ENCODE measurements at regions not wholly inside any gene's neighbourhood (a gene's known extent, or its start where the extent isn't known, plus 50 kb on each side); places are given as distances from the start of the nearest gene placed in this dataset.
"Not testable (repeated sequence)": the region's sequence is repeated elsewhere in the genome, so short reads cannot be mapped to it uniquely, and the experiment has no call there.

DNA sequence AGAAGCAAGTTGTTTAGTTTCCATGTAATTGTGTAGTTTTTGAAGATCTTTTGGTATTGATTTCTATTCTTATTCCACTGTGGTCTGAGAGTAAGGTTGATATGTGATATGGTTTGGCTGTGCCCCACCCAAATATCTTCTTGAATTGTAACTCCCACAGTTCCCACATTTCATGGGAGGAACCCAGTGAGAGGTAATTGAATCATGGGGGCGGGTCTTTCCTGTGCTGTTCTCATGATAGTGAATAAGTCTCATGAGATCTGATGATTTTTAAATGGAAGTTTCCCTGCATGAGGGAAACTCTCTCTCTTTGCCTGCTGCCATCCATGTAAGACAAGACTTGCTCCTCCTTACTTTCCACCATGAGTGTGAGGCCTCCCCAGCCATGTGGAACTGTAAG is 255.3 kb downstream of the S1PR1 start:
- DNase-seq: not testable (repeated sequence)

GRCh38 chr1:101493920-101494319 is 257.1 kb downstream of the S1PR1 start:
- DNase-seq: not testable (repeated sequence)

DNA sequence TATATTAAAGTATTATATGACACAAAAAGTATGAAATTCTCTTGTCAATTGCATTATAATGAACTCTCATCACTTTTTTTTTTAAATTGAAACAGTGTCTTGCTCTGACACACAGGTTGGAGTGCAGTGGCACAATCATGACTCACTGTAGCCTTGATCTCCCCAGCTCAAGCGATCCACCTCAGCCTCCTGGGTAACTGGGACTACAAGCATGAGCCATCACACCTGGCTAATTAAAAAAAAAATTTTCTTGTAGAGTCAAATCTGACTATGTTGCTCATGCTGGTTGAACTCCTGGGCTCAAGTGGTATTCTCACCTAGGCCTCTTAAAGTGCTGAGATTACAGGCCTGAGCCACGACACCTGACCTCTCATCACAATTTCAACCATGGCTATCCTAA is 259.3 kb downstream of the S1PR1 start:
- DNase-seq: peak; percentile 41

DNA sequence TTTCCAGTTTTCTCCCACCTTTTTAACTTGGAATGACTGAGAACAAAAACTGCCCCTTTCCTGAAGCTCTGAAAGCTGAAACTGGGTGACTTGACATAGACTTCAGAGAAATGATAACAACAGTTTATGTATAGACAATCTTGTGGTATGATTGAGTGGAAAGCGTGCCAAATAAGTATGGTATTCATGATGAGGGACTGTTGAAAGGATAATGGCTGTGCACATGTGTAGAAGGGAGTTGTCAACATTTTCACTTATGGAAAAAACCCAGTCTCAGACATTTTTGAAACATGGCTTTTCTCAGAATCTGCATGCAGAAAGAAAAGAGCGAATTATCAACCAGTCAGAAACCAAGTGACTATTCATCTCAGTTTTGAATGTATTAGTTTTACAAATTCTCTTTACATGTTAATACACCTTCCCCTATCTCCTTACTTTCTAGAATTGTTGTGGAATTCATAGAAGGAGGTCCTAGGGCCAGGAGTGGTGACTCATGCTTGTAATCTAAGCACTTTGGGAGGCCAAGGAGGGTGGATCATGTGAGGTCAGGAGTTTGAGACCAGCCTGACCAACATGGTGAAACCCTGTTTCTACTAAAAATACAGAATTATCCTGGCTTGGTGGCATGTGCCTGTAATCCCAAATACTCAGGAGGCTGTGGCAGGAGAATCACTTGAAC is 261.2 kb downstream of the S1PR1 start:
- DNase-seq: no peak

- not testable (repeated sequence) for DNase-seq
These were observed 267.3 kb downstream of the S1PR1 start for GRCh38 chr1:101504106-101504505.

DNA sequence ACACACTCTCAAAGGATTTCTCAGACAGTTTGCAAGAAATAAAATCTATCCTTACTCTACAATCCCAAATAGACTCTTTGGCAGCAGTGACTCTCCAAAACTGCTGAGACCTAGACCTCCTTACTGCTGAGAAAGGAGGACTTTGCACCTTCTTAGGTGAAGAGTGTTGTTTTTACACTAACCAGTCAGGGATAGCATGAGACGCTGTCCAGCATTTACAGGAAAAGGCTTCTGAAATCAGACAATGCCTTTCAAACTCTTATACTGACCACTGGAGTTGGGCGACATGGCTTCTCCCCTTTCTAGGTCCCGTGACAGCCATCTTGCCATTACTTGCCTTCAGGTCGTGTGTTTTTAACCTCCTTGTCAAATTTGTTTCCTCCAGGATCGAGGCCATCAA is 268.4 kb downstream of the S1PR1 start:
- DNase-seq: not testable (repeated sequence)

DNA sequence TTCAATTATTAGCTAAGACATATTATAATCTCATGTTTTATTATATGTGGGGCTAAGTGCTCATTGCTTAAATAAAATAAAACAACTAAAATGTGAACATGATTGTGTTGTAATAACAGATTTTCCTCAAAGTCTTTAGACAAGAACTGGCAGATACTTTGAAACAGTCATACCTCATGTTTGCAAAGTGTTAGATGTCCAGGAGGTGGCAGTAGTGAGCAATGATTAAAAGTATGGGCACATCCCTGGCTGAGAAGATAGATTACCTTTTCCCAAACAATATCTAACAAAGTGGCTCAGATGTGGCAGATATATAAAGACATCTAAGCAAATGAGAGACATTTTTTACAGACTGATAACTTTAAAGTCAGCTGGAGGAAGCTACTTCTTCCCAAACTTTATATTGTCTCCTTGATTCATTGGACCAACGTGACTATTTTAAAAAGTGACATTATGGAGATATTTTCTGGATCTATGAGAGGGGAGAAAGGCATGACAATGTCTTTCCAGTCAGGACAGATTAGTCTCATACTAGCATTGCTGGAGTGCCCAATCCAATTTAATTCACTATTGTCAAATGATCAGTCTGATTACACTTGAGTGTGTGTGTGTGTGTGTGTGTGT is 269.8 kb downstream of the S1PR1 start:
- DNase-seq: peak; percentile 85

DNA sequence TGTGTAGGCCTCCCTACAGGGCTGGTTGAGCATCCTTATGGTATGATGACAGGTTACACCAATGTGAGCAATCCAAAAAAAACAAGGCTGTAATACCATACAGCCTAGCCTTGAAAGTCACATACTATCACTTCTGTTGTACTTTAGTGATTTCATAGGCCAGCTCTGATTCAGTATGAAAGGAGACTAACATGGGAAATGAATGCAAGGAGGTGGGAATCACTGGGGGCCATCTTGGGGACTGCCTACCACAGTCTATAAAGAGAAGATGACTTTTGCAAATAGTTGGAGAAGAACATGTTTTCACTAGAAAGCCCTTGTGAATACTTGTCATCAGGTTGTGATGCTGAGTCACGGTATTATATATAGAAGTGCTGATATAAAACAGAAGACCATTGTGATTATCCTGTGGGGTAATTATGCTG is 270.7 kb downstream of the S1PR1 start:
- no peak for DNase-seq

DNA sequence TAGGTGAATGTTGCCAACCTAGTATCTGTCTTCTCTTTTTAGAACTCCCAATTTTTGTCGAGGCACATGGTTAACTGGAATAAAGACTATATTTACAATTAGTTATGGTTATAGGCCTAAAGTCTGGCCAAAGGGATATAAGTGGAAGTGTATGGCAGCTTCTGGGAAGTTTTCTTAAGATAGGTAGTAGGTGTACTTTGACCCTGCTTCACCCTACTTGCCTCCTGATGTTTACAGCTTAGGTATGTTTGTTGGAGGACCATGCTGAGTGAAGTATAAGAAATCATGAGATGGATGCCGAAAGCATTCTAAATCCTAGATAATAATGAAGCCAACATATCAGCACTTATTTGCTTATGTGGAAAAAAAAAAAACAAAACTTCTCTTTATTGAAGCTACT is 272.1 kb downstream of the S1PR1 start:
- no peak for DNase-seq

DNA sequence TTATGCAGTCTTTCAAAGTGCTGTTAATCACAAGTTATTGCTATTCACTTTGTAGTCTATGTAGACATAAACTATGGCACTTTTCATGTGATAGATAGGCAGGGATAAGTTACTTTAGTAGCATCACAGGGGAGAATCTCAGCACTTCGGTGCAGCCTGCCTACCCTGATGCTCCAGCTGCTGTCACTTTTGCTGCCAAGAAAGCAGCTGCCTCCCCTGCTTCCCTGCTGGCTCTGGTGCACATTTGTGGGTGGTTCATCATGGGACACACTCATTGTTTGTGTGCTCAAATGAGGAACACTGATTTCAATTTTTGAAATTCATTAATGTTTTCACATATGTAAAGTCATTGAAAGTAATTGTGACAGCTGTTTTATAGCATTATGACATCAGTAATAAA is 272.6 kb downstream of the S1PR1 start:
- DNase-seq: no peak

- DNase-seq: no peak
These were observed 274.5 kb downstream of the S1PR1 start for GRCh38 chr1:101511202-101511891.

DNA sequence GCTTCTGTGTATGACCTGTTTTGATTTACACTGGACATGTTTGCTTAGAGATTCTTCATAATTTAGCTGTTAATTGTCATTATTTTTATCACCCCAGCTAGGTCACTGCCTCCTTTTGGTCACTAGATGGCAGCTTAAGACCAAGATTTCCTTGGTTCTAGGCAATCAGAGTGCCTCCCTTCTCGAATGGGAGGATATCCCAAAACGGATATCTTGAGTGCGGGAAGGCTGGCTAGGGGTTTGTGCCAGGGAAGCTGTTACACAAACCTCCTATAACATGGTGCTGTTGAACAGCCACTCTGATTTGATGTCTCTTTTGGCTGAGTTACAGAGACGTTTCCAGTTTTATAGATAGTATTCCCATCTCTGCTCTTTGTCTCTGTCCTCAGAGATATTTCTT is 283.5 kb downstream of the S1PR1 start:
- peak; percentile 88 for DNase-seq

GRCh38 chr1:101522486-101522885 is 285.7 kb downstream of the S1PR1 start:
- DNase-seq: no peak

DNA sequence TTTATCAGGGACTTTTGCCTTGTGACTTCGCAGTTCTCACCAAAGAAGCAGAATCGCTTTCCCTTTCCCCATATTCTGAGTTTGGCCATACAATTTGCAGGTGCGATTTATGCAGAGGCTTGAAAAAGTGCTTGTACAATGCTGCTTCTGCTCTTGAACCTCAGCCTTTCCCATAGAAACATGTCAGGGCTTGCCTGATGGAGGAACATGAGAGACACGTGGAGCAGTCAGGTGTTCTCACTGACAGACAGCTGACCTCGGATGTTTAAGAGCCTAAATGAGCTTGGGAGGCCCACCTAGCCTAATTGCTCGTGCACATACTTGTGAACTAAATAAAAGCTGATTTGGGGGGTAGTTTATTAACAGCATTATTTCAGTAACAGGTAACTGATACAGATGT is 290.0 kb downstream of the S1PR1 start:
- DNase-seq: peak; percentile 79

DNA sequence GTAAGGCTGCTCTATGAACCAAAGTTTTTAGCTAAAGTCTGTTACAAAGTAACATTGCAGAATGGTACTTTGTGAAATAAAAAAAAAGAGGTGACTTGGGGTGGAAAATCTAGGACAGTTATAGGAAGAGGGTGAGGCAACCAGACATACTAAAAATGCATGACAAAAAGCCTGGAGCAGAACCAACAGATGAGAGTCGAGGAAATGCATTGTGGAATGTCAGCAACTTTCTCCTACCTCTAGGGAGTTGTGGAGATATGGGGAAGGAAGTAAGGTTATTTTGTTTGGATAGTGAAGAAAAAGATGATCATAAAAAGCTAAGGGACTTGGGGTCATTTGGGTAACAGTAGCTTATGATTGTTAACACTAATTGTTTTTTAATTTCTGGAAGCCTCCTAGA is 295.6 kb downstream of the S1PR1 start:
- no peak for DNase-seq

DNA sequence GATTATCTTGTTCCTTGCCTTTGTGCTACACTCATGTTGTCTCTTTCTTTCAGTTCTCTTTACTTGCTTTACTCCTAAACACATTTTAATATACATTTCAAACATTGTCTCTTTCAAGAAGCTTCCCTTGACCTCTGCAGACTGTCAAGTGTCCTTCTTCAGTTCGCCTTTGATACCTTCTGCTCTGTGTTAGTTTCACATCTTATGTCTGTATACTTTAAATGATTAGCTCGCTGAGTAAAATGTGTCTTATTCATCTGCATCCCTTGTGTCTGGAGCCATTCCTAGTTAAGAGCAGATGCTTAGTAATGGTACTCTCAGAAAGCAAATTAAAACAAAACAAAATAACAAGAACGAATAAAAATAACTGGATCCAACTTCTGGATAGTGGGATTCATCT is 303.3 kb downstream of the S1PR1 start:
- DNase-seq: no peak

DNA sequence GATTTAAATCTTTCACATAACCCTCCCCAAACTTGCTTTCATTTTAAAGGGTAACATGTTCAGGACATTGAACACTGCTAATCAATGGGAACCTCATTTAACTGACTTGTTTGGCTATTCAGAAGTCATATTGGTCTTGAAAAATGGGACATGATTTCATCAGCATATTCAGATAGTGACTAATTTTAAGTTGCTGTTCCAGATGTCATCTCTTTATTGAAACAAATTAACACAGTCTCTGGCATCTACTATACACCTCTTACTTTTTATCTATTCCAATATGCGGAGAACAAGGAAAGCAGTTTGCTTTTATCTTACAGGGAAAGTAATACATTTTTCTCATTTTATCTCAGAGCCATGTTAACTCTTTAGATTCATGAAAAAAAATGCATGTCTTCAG is 310.1 kb downstream of the S1PR1 start:
- no peak for DNase-seq

DNA sequence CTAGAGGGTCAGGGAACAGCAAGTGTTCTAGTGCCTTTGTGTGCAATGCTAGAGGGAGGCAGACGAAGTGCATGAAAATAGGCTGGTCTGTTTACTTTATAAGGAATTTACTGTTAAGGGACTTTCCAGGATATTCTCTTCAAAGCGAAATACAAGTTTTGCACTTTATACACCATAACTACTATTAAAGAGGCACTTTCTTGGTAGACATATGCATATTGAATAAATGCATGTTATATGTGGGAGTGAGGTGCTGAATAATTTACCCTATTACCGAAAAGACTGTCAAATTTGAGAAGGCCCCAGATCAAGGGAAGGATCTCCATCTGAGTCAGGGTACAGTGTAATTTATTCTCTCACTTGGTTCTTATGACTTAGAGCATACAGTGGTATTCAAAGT is 310.5 kb downstream of the S1PR1 start:
- DNase-seq: peak; percentile 21

DNA sequence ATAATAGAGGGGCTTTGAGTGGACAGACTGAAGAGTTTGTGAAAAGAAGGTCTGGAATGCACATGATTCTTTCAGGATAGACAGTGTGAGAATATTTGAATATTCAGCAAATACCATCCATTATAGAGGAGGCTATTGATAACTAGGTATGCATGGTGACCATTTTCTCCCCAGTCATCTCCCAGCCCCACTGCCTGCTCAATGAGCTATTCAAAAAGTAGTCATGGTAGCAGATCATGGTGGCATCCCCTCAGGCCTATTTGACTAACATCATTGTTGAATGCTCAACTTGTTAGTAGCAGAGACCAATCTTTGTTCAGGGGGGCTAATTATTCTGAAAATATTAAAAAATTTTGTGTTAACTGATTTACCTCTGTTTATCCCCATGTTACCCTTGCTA is 311.6 kb downstream of the S1PR1 start:
- no peak for DNase-seq

DNA sequence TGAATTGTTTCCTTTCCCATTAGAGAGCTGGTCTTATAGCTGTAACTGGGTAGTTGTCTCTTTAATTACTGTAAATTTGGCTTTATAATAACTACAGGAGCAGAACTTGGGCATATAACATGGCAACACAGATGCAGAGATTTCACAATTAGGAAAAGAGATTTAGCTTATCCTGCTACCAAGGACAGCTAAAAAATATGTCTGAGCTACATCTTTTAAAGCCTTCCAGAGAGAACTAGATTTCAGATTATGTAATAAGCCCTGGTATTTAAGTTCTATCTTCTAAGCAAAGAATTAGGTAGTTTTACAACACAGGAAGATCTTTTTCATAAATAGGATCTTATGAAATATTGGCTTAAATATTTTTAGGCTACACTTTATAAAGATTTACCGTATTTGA is 313.8 kb downstream of the S1PR1 start:
- no peak for DNase-seq

DNA sequence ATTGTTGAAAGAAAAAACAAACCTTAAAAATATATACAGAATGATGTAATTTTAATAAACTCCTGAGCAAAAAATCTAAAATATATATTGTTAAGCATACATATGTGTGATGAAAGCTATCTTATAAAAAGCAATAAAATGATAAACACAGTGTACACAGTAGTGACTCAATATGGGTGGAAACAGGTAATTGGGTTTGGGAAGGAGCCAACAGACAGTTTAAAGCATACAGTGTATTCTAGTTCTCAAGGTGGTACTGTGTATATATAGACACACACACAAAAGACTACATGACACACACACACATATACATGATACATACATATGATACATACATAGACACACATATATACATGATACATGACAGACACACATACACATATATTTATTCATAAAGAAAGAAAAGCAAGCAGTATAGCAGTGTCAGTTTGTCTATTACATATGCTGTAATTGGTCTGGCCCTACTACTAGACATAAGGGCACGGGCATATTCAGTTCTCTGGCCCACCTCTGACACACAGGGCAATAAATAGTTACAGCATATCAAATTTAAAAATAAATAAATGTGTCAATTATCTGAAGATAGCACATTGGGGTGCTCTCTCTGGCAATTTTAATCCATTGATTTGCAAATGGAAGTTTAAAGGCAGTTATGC is 330.2 kb downstream of the S1PR1 start:
- DNase-seq: no peak

DNA sequence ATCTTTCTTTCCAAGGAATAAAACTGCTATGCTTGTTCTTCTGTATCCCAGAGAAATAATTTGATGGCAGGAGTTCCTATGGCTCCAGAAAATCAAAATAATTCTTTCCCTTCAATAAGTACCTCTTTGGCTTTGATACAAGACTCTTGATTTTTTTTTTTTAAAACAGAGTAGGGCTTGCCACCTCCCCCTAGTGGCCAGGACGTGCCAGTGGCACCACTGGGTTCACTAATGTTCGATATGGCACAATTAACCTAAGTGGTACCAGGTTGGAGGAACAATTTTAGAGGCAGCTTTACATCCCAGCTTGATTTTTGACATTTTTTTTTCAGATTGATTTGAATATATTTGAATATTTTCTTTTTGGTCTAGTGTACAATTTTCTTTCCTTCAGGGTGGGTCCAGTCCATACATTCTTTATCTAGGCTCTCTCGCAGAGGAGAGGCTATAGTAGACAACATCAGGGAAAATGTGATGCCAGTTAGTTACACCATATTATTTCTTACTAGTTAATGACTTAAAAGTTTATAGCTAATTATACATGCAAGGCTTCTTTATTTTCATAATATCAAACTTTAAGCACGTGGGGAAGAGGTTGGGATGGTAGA is 330.9 kb downstream of the S1PR1 start:
- peak; percentile 87 for DNase-seq

GRCh38 chr1:101587741-101588140 is 350.9 kb downstream of the S1PR1 start:
- peak; percentile 98 for DNase-seq
